HG02973 (cell line): ENCODE measurements at regions not wholly inside any gene's neighbourhood (a gene's known extent, or its start where the extent isn't known, plus 50 kb on each side); places are given as distances from the start of the nearest gene placed in this dataset.
"Not testable (repeated sequence)": the region's sequence is repeated elsewhere in the genome, so short reads cannot be mapped to it uniquely, and the experiment has no call there.

ENCODE experiments used
- ATAC-seq: cut with Tn5 transposase; IDR thresholded peaks from one replicate; pipeline ENCODE4 v1.9.1; 2021; ENCODE audit warnings: moderate library complexity; ENCODE audit not compliant: unreplicated experiment

DNA sequence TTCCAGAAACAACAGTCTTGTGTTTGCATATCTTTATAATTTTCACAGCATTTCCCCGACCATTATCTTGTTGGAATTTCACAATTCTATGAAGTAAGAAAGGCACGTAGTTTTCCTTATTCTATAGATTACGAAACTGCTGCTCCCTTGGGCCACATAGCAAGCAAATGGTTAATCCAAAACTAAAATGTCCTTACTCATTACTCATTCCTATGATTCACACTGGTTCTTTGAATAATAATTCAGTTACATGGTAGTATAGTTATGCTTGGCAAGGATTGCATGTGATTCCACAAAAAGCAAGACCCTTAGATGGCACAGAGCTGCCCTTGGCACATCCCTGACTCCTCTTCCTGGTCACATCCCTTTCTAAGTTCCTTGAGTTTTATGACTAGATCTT is 51.2 kb downstream of the OR13H1 start:
- ATAC-seq: no peak

DNA sequence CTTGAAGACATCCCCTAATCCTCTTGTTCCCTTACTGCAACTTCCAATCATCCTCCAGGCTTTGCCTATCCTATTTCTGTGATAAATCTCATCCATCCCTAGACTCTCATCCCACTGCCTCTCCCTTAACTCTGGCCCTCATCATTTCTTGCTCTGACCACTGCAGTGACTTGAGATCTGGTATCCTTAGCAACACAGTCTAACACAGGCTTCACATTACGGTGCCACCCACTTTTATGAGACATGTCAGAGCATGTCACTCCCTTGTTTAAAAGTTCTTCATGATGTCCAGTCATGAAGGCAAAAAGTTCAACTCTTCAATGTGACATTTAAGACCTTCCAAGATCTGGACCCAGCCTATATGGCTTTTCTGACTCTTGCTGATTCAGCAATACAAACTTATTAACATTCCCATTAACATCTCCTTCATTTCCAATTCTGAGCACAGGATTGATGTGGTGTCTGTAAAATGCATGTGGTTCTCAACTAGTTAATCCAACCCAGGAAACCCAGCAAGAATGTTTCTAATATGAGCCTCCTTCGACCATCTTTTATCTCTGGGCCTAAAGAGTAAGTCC is 64.0 kb downstream of the OR13H1 start:
- ATAC-seq: no peak

DNA sequence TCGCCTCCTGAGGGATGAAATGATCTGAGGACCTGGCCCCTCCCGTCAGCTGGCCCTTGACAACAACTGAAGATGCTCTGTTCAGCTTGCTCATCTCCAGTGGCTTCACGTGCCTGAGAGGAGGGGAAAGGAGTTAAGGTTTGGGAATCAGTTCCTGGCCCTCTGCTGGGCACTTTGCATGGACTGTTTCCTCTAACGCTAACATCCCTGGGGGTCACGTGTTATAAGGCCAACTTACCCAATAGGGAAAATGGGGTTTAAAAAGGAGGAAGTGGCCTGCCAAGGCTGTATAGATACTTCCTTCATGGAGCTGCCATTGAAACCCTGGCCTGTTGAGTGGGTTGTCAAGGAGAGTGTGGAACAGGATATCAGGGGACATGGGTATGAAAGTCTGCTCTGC is 65.6 kb downstream of the OR13H1 start:
- ATAC-seq: no peak

DNA sequence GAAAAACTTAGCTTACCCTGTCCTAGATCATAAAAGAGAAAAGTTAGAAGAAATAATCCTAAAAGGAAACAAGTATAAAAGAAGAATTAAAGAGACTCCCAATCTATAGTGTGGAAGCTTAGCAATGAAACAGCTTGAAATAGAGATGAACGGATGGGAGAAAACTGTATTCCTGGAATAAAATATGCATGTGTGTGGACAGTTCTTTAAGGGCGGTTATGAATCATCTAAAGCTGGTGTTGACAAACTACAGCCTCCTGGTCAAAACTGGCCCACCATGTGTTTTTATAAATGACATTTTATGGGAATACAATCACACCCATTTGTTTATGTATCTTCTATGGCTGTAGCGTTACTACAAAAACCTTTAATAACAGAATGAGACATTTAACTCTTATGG is 69.4 kb downstream of the OR13H1 start:
- no peak for ATAC-seq

DNA sequence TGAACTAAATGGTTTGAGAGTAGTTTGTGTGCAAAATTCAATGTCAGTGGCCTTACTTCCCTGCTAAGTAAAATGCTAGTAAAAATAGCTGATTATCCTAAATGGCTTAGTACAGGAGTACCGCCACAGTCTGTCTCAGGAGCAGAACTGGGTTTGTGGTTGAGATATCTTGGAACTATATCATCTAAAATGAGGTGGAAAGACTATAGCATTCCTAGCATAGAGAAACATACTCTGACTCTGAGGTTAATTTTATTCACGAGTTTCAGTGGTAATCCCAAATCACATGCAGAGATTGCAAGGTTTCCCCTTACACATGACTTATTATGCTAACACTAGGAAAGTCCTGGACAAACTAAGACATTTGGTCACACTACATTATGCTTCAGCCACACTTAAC is 70.4 kb downstream of the OR13H1 start:
- ATAC-seq: no peak

DNA sequence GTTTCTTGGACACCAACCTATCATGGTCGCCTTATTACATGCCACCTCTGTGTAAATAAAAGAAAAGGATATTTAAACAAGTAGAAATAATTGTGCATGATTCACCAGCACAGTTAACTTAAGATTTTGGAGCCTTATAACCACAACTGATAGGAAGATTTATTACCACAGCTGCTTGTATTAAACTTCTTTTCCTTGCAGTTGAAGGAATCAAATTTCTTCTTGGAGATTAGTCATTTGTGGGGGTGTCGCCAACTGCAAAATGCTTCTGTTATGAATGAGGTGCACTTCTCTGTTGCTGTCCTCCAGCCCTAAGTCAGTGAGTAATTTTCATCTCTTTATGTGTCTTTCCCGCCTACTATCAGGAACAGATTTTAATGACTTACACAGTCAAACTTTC is 73.3 kb downstream of the OR13H1 start:
- no peak for ATAC-seq

DNA sequence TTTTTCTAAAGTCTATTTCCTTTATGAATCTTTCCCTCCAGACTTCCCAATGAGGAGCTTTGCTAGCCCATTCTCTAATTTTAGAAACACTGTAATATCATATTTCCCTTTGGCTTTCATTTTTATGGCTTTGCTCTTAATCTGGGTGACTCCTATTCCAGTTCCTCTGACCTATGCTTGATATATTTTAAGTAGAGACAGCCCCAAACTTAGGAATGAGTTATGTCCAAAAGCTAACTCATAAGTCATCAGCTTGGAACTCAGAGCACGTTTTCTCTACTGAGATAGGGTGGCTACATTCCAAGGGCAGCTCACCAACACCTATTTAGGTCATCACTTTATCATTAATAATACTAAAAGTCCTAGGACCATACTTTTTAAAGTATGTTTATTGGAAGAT is 77.8 kb downstream of the OR13H1 start:
- ATAC-seq: no peak

DNA sequence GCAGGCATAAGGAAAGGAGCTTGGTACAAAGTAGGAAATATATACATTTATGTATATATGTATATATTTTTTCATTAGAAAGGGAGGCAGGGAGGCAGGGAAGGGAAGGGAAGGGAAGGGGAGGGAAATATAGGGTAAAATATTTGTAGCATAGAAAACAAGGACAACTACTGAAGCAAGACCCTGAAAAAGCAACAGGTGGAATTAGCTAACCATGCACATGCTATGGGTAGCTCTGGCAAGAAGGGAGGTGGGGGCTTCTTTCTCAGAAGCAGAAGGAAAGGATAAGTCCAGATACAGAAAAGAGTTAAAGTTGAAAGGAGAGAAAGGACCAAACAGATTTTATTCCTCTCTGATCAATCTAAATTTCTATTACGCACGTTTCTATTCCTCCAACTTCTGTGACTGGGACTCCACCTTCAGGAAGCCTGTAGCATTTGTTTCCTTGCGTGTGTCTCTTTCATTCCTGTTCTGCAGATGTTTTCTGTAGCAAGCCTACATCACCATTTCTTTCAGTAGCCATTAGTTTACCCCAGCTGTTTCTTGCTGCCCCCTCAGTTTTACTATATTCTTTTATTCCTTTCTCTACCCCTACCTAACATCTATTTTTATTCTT is 82.9 kb downstream of the OR13H1 start:
- ATAC-seq: no peak

DNA sequence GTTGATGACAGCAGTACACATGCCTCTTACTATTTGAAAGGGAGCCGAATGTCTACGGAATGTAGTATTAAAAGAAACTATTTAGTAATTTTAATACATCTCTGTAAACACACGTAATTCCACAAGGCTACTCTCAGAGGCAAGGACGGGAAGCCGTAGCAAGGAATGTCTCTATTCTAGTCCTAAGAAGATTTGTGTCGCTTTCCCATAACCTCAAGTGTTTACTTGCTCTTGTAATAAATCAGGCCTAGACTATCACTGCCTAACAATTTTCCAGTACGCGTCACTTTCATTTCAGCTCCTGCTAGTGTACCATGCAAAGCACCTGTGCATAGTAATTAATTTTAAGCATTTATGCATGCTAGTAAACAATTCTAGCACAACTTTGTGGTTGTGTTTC is 86.7 kb downstream of the OR13H1 start:
- no peak for ATAC-seq

DNA sequence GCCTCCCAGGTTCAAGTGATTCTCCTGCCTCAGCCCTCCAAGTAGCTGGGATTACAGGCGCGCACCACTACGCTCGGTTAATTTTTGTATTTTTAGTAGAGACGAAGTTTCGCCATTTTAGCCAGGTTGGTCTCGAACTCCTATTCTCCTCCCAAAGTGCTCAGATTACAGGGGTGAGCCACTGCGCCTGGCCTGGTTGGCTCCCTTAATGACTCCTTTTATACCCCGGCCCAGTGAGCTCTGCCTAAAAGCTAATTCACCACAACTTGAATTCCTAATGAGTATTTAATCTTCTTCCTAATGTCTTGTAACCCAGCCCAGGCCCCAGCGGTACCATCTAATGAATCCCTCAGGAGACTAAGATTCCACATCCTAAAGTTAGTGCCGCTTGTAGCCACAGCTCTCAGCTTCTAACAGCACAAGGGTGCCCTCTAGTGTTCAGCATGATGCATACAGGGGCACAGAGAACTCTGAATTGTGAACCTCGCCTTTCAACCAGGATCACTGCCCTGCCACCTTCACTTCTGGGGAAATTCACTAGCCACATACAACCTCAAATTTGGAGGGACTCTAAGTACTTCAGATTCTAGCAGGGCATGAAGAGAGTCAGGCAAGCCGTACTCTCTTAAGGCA is 89.5 kb downstream of the OR13H1 start:
- ATAC-seq: peak; percentile 74

DNA sequence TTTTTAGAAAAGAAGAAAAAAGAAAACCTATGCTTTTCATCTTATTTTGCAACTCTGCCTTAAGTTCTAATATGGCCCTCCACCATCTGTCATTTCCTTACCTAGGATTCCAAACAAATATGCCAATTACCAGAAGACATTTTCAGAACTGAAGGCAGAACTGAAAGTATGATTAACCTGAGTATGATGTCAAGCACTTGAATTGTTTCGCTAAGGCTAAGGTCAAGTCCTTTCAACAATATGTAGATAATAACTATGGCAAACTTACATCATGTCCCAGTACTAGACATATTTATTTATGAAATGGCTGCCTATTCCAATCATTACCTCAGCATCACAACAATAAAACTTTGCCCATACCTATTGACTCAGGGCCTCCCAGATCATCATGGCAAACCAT is 91.0 kb downstream of the OR13H1 start:
- ATAC-seq: no peak

DNA sequence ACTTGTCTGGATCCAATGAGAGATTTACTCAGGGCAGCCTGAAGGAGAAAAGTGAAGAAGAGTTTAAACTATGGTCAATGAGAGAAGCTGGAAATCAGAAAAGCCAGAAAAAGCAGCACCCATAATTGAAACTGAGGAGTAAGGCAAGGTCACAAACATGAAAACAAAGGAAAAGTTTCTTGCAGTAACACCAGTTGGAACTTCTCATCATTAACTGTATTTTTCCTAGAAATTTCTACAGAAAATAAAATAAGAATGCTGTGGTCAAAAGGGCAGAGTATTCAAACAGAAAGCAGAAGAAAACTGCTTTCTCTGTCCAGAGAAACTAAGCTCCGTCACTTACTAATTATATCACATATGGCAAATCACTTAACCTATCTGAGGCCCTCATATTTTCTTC is 102.2 kb downstream of the OR13H1 start:
- no peak for ATAC-seq

DNA sequence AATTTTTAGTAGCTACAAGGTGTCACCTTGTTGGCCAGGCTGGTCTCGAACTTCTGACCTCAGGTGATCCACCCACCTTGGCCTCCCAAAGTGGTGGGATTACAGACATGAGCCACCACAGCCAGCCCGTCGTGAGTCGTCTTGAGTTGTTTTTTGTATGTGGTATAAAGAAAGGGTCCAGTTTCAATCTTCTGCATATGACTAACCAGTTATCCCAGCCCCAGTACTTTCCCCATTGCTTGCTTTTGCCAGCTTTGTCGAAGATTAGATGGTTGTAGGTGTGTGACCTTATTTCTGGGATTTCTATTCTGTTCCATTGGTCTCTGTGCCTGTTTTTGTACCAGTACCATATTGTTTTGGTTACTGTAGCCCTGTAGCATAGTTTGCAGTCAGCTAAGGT is 105.9 kb downstream of the OR13H1 start:
- ATAC-seq: no peak

DNA sequence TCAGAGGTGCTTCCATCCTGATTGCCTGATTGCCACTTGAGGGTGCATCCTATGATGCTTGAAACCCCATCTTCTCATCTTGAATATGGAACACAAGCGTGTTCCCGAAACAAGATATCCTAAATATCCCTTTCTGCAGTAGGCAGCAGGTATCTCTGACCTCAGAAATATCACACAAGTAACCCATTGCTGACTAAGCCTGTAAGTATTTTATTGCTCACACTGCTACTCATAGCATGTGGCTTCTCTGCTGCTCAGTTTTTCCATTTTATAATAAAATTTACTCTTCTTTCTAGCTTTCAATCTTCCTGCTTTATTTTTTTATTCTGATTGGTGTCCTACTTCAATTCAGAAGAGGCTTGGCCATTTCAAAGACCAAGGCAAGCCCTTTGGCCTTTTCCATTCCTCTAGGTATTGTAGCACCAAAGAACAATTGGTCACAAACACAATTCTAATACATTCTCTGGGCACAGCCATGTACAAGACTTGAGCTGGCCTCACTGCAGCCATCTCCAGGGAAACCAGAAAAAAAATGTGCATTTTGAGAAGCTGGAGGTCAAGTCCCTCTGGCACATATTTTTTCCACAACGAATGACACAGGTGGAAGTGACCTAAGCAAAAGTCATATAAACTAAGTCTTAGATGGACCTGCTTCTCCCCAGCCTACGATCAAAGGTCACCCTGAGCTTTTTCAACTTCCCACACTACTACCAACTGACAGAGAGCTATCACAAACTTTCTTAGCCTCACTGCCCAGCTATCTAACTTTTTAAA is 107.0 kb downstream of the OR13H1 start:
- ATAC-seq: no peak

DNA sequence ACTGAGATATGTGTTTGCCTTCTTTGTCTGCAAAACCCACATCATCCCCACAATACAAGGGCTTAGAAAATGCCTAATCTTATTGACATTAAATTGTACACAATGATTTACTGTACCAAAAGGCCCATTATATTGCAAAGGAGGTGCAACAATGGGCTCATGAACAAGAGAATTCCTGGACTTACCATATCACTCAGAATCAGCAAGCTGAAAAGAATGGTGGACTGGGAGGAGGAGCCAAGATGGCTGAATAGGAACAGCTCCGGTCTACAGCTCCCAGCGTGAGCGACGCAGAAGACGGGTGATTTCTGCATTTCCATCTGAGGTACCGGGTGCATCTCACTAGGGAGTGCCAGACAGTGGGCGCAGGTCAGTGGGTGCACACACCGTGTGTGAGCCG is 119.9 kb downstream of the OR13H1 start:
- ATAC-seq: not testable (repeated sequence)

DNA sequence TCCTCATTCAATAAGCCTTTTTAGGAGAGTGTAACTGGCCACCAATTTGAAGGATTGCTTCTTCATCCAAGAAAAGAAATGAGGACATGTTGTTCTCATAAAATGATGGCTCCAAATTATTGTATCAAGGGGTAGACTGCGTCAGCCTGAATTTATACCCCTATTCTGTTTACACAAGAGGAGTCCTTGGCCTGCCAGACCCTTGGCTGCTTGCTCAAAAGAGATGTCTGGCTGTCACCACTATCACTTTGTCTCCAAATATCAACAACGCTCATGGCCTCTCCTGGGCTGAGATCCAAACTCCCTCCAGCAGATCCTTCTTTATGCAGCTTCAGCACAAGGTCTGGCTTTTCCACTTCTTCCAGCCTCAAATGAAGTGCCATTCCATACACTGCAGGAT is 127.9 kb downstream of the OR13H1 start:
- no peak for ATAC-seq

DNA sequence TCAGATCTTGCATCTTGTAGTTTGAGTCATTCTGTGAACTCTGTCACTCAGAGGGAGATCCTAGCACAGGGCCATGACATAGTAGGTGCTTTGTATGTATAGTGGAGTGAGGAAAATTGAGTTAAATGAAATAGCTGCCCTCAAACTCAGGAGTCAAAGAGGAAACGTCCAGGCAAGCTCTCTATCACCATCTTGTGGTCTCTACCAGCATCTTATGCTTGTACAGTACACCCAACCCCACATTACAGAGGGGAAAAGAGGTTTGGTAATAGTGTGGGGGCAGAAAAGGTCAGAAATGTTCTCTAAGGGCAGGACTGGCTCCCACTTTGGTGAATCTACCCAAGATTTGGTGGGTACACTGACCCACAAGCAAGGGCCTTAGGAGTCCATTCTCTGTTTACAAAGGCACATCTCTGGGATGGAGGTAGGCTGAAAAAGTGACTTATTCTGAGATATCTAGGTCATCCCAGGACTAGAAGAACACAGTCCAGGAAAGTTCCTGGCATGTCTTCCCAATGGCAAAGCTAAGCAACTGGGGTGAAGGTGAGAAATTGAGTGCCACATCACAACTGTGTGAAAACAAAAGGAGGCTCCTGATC is 131.8 kb downstream of the OR13H1 start:
- no peak for ATAC-seq

DNA sequence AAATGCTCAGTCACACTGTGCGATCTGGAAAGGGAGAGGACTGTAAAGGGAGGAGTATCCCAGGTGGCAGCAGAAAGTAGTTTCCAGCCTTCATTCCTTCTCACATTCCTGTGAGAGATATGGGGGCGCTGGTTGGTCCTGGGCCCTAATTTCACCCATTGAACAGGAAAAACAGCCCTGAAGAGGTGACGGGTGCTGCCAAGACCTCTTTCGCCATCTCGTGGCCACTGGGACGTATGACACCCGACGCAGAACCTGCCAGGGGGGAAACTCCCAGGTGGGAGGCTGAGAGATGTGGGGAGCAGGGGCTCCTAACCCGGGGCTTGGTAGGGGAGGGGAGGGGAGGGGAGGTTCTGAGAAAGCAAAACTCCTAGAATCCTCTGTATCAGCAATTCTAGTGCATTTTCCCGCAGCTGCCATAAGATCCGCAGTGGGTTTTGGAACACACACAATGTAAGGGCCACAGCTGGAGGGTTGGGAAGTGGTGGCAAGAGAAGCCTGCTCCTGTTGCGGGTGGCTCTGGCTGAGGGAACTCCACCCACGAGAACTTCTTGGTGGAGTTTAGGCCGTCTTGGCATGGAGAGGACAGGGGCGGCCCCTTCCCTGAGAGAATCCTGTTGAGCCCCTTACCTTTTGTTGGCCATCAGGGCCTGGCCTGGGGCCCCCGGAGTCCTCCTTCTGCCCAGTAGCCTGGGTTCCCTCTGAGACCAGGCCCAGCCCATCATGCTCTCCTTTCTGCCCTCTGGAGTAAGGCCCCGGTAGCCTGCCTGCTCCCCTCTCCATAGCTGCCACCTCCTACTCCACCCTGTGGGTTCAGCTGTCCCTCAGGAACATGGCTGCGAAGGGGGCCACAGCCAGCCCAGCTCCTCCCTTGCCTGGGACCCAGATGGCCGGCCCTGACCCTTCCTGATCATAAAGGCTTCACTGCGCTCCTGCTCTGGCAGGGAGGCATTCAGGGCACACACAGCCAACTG is 134.1 kb downstream of the OR13H1 start:
- no peak for ATAC-seq

DNA sequence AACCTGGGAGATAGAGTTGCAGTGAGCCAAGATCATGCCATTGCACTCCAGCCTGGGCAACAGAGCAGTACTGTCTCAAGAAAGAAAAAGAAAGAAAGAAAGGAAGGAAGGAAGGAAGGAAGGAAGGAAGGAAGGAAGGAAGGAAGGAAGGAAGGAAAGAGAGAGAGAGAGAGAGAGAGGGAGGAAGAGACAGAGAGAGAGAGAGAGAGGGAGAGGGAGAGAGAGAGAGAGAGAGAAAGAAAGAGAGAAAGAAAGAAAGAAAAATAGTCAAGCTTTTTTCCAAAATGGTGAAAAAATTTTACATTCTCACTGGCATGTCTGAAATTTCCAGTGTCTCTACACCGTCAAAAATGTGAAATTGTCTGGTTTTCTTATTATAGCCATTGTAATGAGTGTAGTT is 138.9 kb downstream of the OR13H1 start:
- not testable (repeated sequence) for ATAC-seq

DNA sequence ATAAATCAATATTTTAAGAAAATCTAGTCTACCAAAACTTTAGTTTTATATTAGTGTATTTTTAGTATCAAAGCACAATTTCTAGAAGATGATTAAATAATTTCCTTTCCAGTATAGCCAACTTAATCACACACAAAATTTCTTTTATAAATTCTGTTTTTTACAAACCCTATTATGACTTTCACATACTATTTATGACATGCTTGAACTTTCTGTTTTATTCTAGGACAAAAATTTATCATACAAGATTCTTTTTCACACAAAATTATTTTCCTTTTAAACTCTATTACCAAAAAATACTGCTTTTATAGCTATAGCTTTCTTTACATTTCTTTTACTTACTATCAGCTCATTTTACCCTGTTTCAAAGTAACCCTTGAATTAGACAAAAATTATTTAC is 149.5 kb downstream of the OR13H1 start:
- no peak for ATAC-seq
